Stimulated activated CD4-positive, alpha-beta T cell treated with anti-CD3 and anti-CD28 coated beads, Interleukin-4, amount 100 ng/mL, for 48 hours (primary cell): ENCODE measurements at regions not wholly inside any gene's neighbourhood (a gene's known extent, or its start where the extent isn't known, plus 50 kb on each side); places are given as distances from the start of the nearest gene placed in this dataset.

ENCODE experiments used
- DNase-seq, 2 donors: peaks; one replicate each; pipeline ENCODE4 v3.0.0-alpha.2; 2020; ENCODE audit warnings: low read depth in 2 of 2

- DNase-seq, result no peak
These were observed 161.7 kb upstream of the SOX9 start for GRCh38 chr17:71959154-71959553.

GRCh38 chr17:71963351-71963750, 157.5 kb upstream of the SOX9 start:
- DNase-seq, result no peak

- no peak for DNase-seq
These were observed 157.0 kb upstream of the SOX9 start for GRCh38 chr17:71963791-71964190.

- no peak for DNase-seq
These were observed 156.3 kb upstream of the SOX9 start for GRCh38 chr17:71964559-71964958.

GRCh38 chr17:71966055-71966454, 154.8 kb upstream of the SOX9 start:
- no peak for DNase-seq

GRCh38 chr17:71966459-71967313, 154.1 kb upstream of the SOX9 start:
- DNase-seq, result no peak

- DNase-seq, result no peak
These were observed 151.3 kb upstream of the SOX9 start for GRCh38 chr17:71969500-71969899.

DNA sequence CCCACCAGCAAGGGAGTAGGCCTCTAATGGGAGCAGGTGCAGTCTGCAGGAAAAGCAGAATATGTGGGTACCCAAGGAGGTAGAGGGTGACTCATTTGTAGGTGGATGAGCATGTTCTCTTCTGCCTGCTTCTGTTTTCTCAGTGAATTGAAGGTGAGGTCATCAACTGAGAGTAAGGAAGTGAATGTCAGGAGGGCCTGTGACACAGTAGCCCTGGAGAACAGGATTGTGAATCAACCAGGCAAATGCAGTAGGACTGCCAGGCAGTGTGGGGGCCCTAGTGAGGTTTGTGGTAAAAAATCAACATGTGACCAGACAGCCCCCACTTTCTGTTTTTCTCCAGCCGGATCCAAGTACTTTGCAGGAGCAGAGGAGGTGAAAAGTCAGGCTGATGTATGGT, 150.5 kb upstream of the SOX9 start:
- no peak for DNase-seq

GRCh38 chr17:71974051-71974450, 146.8 kb upstream of the SOX9 start:
- DNase-seq, result no peak

GRCh38 chr17:71975331-71975801, 145.5 kb upstream of the SOX9 start:
- no peak for DNase-seq

DNA sequence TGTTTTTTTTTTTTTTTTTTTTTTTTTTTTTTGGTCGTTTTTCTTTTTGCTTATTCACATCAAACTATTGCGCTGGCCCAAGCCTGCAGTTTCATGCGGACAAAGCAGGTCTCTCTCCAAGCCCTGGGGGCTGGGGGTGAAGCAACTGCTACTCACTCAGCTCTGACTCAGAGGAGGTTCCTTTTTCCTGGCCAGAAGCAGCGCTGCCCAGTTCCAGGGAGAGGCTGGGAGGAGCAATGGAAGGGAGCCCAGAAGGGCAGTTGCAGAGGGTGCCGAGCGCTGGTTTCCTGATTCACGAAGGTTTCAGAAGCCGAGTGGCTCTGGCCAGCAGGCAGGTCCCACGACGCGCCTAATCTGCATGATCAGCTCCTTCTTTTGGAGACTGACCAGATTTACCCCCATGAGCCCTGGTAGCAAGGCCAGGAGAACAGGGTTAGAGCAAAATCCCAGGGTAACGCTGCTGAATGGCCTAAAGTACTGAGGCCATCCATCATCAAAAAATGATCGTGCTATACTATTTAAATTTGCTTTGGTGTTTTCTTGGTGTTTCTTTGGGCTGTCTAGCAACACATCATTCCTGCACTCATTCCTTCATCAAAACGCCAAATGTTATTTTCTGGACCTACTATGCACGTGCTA, 144.7 kb upstream of the SOX9 start:
- no peak for DNase-seq

- no peak for DNase-seq
These were observed 142.4 kb upstream of the SOX9 start for GRCh38 chr17:71978435-71978834.

DNA sequence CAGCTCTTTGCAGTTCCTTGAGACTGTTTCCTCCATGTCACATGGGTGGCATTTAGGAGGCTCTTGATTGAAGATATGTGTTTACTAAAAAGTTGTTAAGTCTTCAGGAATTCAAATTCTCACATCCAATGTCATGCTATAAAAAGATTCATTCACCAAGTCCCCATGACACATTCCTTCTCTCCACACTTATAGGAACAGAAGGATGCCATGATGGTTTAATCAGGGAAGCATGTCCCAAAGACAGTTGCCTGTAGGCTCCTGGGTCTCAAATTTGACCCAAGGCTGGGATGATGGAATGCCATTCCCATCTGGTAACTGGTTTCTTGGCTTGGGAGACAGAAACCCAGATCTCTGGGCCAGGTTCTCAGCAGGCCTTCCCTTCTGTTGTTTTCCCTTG, 140.6 kb upstream of the SOX9 start:
- no peak for DNase-seq

DNA sequence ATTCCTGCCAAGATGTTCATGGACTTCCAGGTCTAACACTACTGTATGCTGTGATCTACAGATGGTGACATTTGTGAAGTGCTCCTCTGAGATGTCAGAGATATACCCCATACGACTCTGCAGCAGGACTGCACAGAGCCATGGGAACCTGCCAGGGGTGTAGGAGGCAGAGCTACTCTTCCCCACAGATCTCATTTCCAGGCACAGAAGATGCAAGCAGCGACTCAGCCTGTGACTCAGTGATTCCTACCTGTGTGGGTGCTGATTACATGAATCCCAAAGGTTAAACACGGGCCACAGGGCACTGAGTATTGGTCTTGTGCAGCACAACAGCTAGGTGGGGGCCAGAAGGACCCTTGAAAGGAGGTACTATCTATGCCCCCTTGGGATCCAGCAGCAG, 137.0 kb upstream of the SOX9 start:
- DNase-seq, result peak in 1 of 2 donors; percentile 8

DNA sequence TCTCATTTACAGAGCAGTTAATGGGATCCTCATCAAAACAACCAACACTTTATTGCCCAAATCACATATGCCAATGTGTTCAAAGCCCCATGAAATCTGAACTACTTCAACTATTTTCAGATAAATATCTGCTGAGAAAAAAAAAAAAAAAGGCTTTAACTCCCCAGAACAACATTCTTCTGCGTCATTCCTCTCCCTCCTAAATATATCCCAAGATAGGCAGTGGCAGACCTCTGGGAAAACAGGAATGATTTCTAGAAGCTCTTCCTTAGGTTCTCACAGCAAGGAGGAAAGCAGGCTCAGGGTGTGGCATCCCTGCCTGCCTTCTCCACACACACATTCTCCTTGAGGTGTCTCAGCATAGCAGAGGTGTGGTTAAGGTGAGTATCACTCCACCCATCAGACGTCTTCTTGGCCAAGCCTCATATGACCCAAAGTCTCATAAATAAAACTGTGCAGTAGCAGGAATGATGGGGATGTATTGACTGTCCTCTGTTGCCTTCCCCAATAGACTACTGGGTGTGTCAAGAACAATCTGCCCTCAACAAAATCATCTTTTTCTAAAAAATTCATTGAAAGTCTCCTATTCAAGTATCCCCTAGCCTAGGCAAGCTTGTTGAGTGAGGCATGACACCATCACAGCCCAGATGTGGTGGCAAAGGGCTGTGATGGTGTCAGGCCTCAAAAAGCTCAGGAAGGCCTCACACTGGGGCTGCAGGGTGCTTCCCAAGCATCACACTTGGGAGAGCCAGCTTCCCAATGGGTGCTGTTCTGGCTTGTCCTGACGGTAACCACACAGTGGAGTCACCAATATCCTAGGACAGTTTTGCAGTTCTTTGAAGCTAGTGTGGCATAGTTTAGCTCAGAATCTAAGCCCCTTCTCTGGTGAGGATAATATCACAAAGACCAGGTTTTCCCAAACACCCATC, 135.4 kb upstream of the SOX9 start:
- no peak for DNase-seq

DNA sequence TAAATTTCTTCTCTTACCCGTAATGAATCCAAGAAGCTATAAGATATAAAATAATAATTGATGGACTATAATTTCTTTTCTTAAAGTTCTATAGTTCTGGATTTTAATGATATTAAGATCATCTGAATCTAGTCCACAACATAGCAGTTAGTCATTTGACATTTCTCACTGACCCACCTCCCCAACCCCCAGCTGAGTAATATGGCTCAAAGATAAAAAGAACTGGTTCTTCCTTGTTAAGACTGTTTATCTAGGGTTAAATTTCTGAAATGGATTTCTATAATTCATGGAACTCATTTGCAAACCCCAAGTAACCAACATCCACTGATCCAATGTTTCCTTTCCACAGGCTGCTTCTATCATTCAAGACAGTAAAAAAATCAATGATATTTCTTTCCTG, 133.9 kb upstream of the SOX9 start:
- DNase-seq, result no peak

- DNase-seq, result no peak
These were observed 133.2 kb upstream of the SOX9 start for GRCh38 chr17:71987634-71988033.

- no peak for DNase-seq
These were observed 131.7 kb upstream of the SOX9 start for GRCh38 chr17:71989117-71989516.

- DNase-seq, result no peak
These were observed 127.5 kb upstream of the SOX9 start for GRCh38 chr17:71993363-71993762.

- DNase-seq, result no peak
These were observed 125.2 kb upstream of the SOX9 start for GRCh38 chr17:71995590-71995989.

DNA sequence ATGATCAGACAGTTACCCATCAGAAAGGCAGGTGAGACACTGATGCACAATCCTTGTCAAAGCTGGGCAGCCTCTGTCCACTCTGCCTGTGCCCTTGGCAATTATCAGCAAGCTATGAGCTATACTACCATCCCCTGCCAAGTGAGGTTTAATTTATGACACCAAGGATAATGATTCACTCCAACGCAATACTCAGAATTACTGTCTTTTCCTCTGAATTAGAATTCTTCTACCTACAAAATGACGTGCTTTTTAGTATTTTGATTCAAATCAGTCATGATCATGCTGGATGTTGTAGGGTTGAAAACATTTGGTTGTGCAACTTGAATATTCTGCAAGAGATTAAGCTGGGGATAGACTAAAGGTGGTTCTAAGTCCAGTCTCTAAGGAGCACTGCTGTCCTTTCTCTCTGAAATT, 116.8 kb upstream of the SOX9 start:
- DNase-seq, result no peak
